NCI-H82 treated with DMSO at 0.1 percent for 48 hours (cell line): ENCODE measurements at regions not wholly inside any gene's neighbourhood (a gene's known extent, or its start where the extent isn't known, plus 50 kb on each side); places are given as distances from the start of the nearest gene placed in this dataset.

Experiments used
- DNase-seq: peaks from one replicate; lab custom pipeline; 2025; ENCODE audit not compliant: unreplicated experiment; lab: John Stamatoyannopoulos, UW

DNA sequence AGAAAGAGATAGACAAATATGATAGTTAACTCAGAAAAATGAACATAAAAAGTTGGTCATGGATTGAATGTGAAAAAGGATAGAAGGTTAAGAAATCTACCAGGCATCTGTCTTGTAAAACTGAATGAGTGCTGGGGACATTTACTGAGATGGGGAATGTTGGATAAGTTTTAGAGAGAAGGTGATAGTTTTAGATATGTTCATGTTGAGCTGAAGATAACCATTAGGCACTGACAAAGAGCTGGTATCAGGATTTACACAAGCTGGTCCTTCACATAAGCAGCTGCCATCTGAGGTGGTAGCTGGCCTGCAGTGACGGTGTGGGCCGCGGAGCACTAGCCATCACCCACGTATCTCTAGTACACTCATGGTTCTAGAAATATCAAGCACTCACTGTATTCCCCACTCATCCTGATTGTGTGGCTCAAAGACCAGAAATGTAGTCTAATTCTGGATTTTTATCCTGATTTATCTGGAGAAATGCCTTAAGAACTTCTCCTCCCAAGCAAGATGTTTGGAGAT lies 194.4 kb upstream of the KCNJ16 start:
- DNase-seq, result no peak

DNA sequence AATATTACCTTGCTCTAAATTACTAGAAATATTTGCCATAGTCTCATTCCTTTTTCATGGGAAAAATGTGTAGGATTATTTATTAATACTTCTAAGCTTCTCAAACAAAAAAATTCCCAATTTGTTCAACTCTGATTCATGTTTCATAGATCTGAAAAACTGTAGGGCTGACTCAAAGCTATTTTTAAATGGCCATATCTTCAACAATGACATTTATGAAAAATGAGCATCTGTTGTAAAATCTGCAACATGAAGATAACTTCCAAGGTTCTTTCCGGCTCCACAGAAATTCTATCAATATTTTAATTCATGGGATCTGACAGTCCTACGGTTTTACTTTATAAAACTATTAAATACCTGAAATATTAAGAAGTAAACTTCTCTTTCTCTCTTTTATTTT lies 192.7 kb upstream of the KCNJ16 start:
- DNase-seq, result no peak

DNA sequence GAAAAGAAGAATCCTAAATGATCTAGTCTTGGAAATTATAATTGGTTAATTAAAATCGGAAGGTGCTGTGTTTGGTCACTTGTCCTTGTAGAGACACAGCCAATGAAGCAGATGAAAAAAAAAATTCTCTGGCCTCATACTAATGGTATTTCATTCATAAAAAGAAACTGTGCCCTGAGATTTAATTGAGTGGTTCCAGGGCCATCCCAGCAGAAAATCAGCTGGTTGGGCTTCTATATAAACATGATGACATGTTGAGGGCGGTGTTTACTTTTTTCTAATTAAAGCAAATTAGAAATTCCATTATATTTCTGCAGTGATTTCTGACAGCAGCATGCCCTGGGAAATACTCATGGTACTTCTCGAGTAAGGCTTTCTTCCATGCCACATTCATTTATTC lies 191.9 kb upstream of the KCNJ16 start:
- no peak for DNase-seq

GRCh38 chr17:69884356-69884755 lies 190.7 kb upstream of the KCNJ16 start:
- DNase-seq, result no peak

DNA sequence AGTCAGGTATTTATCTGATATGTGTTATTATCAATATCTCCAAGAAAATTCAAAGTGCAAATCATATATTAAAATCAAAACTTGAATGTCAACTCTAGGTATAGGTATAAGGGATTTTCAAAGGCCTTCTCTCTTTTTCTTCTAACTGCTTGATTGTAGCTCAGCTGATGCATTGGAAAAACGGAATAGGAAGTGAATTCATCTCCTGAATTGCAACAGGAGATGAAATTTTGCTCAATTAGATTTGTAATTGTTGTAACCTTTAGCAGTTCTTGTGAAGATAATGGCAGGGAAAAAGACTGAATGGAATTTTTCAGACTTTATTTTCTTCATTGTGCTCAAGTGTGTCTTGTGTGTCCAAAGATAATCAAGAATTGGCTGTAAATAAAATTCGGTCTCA lies 190.2 kb upstream of the KCNJ16 start:
- no peak for DNase-seq

DNA sequence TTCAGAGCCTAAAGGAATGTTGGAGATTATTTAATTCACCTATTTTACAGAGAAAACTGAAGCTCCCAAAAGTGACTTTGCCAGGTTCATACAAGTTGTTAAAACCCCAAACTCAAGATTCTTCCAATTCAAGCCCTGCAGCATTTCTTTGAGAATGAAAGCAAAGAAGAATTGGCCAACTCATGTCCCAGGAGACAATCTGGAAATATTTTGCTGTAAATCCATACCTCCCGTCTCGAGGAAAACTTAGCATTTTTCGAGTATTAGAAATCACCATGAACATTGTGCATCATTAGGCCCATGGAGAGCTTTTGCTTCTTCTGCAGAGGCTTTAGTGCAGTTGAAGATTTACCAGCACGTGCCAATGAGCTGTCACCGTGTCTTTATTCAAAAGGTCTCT lies 176.4 kb upstream of the KCNJ16 start:
- DNase-seq, result no peak

DNA sequence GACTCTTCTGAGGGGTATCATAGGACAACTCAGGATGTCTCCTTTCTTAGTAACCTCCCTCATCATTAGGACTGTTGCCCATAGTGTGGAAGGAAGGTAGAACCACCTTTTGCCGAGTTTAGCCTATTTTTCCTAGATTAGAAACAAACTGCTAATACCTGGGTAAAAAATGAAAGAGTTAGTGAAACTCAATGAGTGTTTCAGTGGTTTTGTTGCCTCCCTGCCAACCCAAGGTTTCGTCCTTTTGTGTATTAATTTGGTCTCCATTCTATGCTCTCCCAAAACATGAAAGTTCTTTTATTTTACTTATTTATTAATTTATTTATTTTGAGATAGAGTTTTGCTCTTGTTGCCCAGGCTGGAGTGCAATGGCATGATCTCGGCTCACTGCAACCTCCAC lies 174.9 kb upstream of the KCNJ16 start:
- no peak for DNase-seq

GRCh38 chr17:69900829-69901228 lies 174.2 kb upstream of the KCNJ16 start:
- no peak for DNase-seq

DNA sequence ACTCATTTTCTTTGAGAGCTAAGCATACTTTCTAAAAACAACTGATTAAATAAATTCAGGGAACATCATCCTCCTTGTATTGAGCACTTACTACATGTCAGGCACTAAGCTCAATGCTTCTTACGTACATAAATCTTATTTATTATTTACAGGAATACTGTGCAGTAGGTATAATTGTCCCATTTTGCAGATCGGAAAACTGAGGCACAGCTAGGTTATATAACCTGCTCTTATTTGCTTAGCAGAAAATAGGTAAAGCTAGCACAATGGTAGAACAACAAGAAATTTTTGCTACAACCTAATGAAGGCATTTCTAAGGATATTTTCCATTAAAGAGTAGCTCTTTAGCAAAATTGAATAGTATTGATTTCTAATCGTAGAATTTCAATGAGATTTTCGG lies 168.7 kb upstream of the KCNJ16 start:
- no peak for DNase-seq

DNA sequence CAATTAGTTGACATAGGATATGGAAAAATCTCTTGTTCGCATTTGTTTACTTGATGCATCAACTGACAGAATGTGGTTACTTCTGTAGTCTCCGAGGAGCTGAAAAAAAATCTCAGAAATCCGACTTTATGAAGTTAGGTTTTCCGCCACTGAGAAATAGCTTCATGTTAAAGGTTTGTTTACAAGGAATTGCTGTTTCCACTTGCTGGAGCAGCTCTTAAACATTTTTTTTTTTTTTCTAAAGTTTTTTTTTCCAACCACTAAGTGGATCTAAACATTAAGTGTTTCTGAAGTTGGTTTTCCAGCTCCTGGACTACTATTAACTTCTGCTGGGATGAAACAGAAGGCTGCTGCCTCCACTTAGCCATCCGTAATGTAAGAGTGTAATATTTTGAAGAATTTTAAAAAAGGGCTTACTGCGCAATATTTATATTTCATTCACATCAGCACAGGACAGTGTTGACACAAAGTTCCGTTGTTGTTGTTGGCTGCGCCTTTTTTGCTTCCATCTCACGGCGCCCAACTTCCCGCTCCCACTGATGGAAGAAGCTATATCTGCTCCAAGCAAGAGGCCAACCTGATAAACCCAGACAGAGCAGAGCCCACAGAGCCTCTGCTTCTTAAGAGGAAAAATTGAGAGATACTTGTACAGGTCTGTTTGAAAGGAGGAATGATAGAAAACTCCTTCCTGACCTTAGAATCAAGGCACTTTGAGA lies 167.7 kb upstream of the KCNJ16 start:
- no peak for DNase-seq

GRCh38 chr17:69908626-69909368 lies 166.2 kb upstream of the KCNJ16 start:
- no peak for DNase-seq

GRCh38 chr17:69909389-69909788 lies 165.6 kb upstream of the KCNJ16 start:
- no peak for DNase-seq

DNA sequence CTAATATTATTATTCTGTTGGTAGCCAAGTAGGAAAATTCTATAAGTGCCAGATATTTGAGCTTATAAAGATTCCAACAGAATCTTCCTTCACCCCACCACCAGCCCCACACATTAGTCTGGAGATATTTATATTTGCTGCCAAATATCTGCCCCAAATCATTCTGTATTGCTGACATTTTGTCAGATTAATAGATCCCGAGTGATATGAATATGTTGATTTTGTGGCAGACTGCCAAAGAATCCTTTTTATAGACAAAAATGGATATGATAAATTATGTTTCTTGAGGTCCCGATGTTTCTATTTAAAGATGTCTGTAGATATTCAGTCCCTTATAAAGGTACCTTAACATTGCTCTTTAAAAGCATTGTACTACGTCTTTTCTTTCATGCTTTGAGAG lies 162.2 kb upstream of the KCNJ16 start:
- no peak for DNase-seq

- DNase-seq, result no peak
Observed at GRCh38 chr17:69913216-69913615, 161.8 kb upstream of the KCNJ16 start.

DNA sequence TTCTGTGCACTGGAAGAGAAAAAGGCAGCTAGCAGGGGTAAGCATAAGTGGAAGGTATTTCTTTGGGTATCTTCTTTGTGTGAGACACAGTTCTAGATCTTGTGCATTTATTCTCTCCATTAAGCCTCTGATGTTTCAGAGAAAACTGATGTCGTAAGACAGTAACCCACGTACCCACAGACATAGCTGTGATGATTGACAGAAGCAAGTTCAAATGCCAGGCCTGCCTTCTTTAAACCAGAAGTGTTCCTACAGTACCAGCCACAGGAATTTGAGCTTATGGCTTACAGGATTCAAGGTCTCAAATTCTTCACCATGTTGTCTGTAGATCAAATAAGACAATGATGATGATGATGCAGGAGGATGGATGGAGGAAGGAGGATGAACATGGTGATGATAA lies 161.4 kb upstream of the KCNJ16 start:
- no peak for DNase-seq

DNA sequence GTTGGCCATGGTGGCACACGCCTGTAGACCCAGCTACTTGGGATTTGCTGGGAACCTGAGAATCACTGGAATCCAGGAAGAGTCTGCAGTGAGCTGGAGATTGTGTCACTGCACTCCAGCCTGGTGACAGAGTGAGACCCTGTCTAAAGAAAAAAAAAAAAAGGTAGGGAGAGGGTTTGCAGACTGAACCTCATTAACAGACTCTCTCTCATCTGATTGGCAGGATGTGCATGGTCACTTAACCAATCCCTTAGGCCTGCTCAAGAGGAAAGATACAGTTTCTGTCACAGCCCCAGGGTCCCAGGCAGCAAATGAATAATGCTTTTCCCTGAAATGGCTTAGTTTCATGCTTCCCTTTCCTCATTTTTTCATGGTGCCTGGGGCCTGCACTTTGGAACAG lies 160.5 kb upstream of the KCNJ16 start:
- no peak for DNase-seq

DNA sequence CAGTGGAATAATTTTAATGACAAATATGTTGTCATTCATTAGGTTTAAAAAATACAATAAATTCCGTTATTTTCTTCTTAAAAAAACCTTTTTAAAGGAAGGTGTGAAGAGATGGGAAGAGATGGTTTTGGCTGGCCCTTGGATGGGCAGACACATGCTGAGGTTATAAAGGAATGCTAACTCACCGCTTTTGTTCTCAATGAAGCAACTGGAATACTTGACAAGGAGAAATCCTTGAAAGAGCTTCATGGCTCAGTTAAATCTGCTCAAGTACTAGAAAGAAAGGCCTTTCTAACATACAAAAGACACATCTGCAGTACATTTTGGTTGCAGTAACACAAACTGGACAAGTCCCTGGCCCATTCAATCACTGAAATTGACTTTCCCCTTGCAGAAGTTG lies 158.3 kb upstream of the KCNJ16 start:
- DNase-seq, result no peak

DNA sequence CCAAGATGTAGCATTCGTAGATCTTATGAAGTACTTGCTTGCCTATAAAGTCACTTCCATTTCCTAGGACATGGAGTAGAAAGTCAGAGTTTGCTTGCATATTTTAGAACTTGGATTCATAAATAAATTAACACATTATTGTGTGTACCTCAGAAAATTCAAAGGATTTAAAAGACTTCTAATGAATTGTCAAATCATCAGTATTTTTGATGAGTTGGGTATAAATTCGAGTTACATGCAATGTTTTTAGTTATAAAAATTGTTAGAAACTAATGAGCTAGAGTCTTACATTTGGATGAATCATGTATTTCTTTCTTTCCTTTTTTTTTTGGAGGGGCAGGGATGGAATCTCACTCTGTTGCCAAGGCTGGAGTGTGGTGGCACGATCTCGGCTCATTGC lies 156.9 kb upstream of the KCNJ16 start:
- no peak for DNase-seq

GRCh38 chr17:69919789-69920188 lies 155.2 kb upstream of the KCNJ16 start:
- no peak for DNase-seq

DNA sequence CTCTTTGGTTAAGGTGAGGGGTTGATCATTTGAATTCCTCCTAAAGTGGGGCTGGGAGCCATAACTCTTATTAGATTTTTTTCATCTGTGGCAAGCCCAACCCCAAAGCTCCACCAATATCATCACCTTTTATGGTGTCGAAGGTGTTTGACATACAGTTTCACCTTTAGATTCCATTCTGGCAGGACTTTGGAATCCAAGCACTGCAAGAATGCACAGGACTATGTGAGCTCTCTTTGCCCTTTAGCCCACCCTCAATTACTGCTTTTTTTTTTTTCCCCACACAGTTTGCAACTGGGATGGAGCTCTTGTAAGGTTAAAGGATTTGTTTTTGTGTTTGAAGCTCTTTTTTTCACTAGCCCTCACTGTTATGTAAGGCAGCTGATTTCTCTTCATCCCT lies 154.0 kb upstream of the KCNJ16 start:
- no peak for DNase-seq

- no peak for DNase-seq
Observed at GRCh38 chr17:69928611-69929010, 146.4 kb upstream of the KCNJ16 start.

DNA sequence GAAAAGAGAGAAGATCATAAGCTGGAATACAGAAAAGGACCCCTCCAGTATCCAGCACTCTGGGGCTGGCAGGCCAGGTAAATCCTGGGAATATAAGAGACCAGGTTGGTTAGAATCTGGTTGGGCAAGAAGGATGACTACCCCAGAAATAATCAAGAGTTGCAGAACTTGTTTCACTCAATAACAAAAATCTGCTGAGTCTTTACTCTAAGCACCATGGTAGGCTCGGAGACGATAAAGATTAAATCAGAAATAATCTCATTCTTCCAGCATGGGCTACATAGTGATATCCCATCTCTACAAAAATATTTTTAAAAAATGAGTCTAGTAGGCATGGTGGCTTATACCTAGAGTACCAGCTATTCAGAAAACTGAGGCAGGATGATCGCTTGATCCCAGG lies 138.0 kb upstream of the KCNJ16 start:
- DNase-seq, result no peak

DNA sequence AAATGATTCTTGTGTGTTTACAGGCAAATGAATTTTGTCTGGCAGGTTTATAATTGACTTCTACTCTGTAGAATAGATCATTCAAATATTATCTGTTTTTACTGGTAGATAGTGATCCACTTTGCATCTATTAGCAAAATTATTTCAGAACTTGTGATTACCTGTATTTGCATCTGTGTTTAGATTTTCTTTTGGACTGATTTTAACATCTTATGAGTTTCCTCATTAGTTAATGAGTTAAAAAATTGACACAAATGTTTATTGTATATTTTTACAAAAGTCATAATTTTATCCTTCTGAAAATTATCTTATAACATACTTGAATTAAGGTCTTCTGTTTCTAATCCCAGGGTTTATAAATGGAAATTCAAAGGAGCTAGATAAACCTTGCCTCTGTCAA lies 132.0 kb upstream of the KCNJ16 start:
- no peak for DNase-seq
